ENCODE measurements at regions not wholly inside any gene's neighbourhood (a gene's known extent, or its start where the extent isn't known, plus 50 kb on each side); places are given as distances from the start of the nearest gene placed in this dataset.

DNA sequence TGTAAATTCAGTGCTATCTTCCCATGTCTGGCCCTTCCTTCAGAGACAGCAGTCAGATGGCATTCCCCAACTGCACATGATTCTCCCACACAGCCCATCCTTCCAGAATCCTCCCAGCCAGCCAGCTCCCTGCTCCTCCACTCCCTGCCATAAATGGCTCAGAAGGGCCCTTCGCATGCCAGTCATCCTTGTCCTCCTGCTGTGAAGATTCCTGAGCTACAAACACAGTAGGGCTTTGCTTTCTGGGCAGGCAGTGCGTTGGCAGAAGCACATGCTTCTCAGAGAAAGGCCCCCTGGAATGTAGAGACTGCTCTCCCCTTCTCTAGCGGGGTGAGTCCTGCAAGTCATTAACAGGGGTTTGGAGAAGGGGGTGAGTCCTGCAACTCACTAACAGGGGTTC is 71.9 kb downstream of the TEX51 start:
- TF ChIP-seq ZNF184 (tag by site-specific recombination; IDR thresholded peaks at IDR 0.05) (no peak), ZNF274 (IDR thresholded peaks at IDR 0.05; ENCODE audit: low read length) (no peak), ZNF274 (tag by site-specific recombination; IDR thresholded peaks at IDR 0.05; ENCODE audit: borderline replicate concordance) (no peak)
- TF ChIP-seq, protein P1, sequence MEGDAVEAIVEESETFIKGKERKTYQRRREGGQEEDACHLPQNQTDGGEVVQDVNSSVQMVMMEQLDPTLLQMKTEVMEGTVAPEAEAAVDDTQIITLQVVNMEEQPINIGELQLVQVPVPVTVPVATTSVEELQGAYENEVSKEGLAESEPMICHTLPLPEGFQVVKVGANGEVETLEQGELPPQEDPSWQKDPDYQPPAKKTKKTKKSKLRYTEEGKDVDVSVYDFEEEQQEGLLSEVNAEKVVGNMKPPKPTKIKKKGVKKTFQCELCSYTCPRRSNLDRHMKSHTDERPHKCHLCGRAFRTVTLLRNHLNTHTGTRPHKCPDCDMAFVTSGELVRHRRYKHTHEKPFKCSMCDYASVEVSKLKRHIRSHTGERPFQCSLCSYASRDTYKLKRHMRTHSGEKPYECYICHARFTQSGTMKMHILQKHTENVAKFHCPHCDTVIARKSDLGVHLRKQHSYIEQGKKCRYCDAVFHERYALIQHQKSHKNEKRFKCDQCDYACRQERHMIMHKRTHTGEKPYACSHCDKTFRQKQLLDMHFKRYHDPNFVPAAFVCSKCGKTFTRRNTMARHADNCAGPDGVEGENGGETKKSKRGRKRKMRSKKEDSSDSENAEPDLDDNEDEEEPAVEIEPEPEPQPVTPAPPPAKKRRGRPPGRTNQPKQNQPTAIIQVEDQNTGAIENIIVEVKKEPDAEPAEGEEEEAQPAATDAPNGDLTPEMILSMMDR (tag by site-specific recombination; IDR thresholded peaks at IDR 0.05) = no peak
- TF ChIP-seq, protein P2, sequence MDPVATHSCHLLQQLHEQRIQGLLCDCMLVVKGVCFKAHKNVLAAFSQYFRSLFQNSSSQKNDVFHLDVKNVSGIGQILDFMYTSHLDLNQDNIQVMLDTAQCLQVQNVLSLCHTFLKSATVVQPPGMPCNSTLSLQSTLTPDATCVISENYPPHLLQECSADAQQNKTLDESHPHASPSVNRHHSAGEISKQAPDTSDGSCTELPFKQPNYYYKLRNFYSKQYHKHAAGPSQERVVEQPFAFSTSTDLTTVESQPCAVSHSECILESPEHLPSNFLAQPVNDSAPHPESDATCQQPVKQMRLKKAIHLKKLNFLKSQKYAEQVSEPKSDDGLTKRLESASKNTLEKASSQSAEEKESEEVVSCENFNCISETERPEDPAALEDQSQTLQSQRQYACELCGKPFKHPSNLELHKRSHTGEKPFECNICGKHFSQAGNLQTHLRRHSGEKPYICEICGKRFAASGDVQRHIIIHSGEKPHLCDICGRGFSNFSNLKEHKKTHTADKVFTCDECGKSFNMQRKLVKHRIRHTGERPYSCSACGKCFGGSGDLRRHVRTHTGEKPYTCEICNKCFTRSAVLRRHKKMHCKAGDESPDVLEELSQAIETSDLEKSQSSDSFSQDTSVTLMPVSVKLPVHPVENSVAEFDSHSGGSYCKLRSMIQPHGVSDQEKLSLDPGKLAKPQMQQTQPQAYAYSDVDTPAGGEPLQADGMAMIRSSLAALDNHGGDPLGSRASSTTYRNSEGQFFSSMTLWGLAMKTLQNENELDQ (tag by site-specific recombination; IDR thresholded peaks at IDR 0.05; ENCODE audit: low read depth) = no peak
